Body of pancreas (tissue), 4 donors: ENCODE measurements at regions not wholly inside any gene's neighbourhood (a gene's known extent, or its start where the extent isn't known, plus 50 kb on each side); places are given as distances from the start of the nearest gene placed in this dataset.

Experiments
- ATAC-seq: fragments of 150-250 bp; one replicate; pipeline ENCODE4 v1.9.1; 2016
- DNase-seq, 4 donors: peaks; one replicate each; pipeline ENCODE4 v3.0.0-alpha.2; 2019
- H3K27ac ChIP-seq, 4 donors: fragments of 200-600 bp; sonication (generic); 1 replicate in 3 of 4; 2 replicates in 1 of 4; pipeline versions ENCODE4 v1.5.1 to v1.6.1; 2016 to 2019; ENCODE audit warnings: mild to moderate bottlenecking in 1 of 4, mixed read lengths in 1 of 4, moderate library complexity in 1 of 4
- H3K27me3 ChIP-seq, 2 donors: fragments of 200-600 bp; sonication (generic); one replicate each; pipeline ENCODE4 v1.6.0; 2016; ENCODE audit warnings: mild to moderate bottlenecking in 1 of 2
- H3K36me3 ChIP-seq, 2 donors: fragments of 200-600 bp; sonication (generic); replicated peaks in 1 of 2; 2 replicates each; pipeline ENCODE4 v1.5.1; 2016; ENCODE audit warnings: low read depth in 2 of 2; ENCODE audit not compliant: insufficient read depth in 1 of 2
- H3K4me1 ChIP-seq: fragments of 200-600 bp; sonication (generic); one replicate; pipeline ENCODE4 v1.6.0; 2016
- H3K4me3 ChIP-seq, 2 donors: fragments of 200-600 bp; sonication (generic); 1 replicate in 1 of 2; 2 replicates in 1 of 2; pipeline ENCODE4 v1.5.1; 2016 to 2019
- H3K9me3 ChIP-seq, 3 donors: fragments of 200-600 bp; sonication (generic); 1 replicate in 2 of 3; 2 replicates in 1 of 3; pipeline ENCODE4 v1.5.1; 2016
- POLR2A ChIP-seq, 3 donors: fragments of 450-650 bp; IDR thresholded peaks; one replicate each; pipeline ENCODE4 v1.6.1; 2016; ENCODE audit warnings: antibody characterized with exemption in 3 of 3, mild to moderate bottlenecking in 2 of 3
- WGBS, 2 donors: methylation state at CpG; one replicate each; pipeline ENCODE4 v1.1.5; 2017; 5-methylcytosine and 5-hydroxymethylcytosine counted together
- intact Hi-C: fragments of 100-400 bp; cut with DNase I; formaldehyde crosslinking; loops from one replicate; pipeline ENCODE4 v1.15.1; 2023
- TF ChIP-seq, protein P1 (sequence below), 7 experiments: fragments of 450-650 bp in 4 of 7; fragments of 200-600 bp in 3 of 7; sonication (generic) in 3 of 7; IDR thresholded peaks; one replicate each; pipeline ENCODE4 v1.5.1; 2016 to 2019; ENCODE audit warnings: antibody characterized with exemption in 7 of 7

DNA sequence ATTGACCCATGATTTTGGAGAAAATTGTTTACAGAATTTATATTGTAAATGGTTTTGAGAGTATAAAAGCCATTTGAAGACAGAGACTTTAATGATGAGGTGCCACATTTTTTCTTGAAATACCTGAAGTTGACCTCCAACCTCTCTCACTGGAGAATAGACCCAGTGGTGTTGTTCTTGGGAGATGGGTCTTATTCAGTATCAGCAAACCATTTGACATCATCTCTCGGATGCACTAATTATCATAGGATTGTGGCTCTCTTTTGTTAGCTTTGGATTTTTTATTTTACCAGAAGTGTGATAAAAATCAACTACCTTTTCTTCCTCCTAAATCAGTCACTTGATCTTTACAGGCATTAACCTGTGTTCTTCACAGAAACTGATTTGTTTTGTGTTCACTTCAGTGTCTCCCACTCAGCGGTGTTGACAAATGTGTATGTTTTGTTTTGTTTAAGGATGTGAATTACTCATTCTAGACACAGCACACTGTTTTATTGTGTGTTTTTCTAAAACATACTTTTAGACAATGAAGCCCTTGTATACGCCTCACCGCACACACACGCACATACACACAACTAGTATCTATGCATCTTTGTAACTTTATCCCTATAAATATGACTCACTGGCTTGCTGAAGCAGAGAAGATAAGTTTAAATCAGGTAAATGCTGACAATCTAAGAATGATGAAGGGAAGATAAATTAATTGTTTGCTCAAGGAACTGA is 455.6 kb downstream of the INHBA start:
- intact Hi-C loops: no loop called here
- Histone ChIP-seq H3K4me1 (no peaks in the 10 kb centered on the region), H3K9me3 (no peaks in the 10 kb centered on the region), H3K36me3 (no peaks in the 10 kb centered on the region), H3K27me3 (no peaks in the 10 kb centered on the region), H3K27ac (no peak overlapping the region), H3K4me3 (no peak overlapping the region)
- DNase-seq (no peak), ATAC-seq (no peak)
- TF ChIP-seq, protein P1, sequence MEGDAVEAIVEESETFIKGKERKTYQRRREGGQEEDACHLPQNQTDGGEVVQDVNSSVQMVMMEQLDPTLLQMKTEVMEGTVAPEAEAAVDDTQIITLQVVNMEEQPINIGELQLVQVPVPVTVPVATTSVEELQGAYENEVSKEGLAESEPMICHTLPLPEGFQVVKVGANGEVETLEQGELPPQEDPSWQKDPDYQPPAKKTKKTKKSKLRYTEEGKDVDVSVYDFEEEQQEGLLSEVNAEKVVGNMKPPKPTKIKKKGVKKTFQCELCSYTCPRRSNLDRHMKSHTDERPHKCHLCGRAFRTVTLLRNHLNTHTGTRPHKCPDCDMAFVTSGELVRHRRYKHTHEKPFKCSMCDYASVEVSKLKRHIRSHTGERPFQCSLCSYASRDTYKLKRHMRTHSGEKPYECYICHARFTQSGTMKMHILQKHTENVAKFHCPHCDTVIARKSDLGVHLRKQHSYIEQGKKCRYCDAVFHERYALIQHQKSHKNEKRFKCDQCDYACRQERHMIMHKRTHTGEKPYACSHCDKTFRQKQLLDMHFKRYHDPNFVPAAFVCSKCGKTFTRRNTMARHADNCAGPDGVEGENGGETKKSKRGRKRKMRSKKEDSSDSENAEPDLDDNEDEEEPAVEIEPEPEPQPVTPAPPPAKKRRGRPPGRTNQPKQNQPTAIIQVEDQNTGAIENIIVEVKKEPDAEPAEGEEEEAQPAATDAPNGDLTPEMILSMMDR (IDR thresholded peaks at IDR 0.05): no peak
- no peak for TF ChIP-seq POLR2A (IDR thresholded peaks at IDR 0.05)
- WGBS, 2 donors: 34 to 37% methylated on average over 5 of the region's 5 CpGs

DNA sequence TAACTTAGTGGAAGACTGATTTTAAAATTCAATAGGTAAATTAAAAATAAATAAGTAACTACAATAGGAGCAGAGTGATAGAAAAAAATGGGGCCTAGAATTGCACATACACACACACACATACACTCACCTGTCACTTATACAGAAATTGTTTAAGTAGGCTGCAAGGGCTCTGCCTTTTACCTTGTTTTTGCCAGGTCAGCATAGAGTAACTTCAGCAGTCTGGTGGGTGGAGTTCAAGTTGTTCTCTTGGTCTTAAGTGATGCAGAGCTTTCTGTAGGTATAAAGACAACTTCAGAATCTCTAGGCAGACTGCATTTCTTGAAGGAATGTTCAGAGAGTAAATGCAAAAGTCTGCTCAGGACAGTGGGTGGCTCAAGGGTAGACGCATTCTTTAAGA is 457.0 kb downstream of the INHBA start:
- no peaks in the 10 kb centered on the region for H3K36me3 ChIP-seq
- DNase-seq: no peak
- no peaks in the 10 kb centered on the region for H3K4me1 ChIP-seq
- no peak overlapping the region for H3K27ac ChIP-seq
- no peak for TF ChIP-seq POLR2A (IDR thresholded peaks at IDR 0.05)
- TF ChIP-seq, protein P1 (IDR thresholded peaks at IDR 0.05): no peak
- ATAC-seq: no peak
- intact Hi-C loops: no loop called here
- no peaks in the 10 kb centered on the region for H3K9me3 ChIP-seq
- no peak overlapping the region for H3K4me3 ChIP-seq
- 55 to 65% methylated on average over 1 of the region's 1 CpG for WGBS, 2 donors
- H3K27me3 ChIP-seq: no peaks in the 10 kb centered on the region

DNA sequence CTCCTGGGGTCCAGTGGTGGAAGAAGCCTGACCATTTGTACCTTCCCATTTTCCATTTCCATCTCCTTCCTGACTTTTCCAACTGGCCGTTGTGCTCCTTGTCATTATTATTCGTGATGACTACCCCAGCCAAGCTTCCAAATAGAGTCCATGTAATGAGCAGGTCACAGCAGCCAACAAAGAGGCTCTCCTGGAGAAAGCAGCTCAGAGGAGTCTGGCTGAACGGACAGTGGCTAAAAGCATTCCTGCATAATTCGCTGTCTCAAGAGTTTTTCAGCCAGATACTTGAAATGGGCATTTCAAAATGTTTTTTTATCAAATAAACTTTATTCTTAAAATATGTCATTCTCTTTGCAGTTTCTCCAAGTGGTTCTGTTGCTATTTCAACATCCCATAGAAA is 458.6 kb downstream of the INHBA start:
- TF ChIP-seq, protein P1 (IDR thresholded peaks at IDR 0.05): no peak
- no peak for TF ChIP-seq POLR2A (IDR thresholded peaks at IDR 0.05)
- H3K27ac ChIP-seq: no peak overlapping the region
- no peaks in the 10 kb centered on the region for H3K36me3 ChIP-seq
- H3K4me1 ChIP-seq: no peaks in the 10 kb centered on the region
- intact Hi-C loops: no loop called here
- WGBS, 2 donors: 42 to 52% methylated on average over 4 of the region's 4 CpGs
- no peaks in the 10 kb centered on the region for H3K9me3 ChIP-seq
- no peak overlapping the region for H3K4me3 ChIP-seq
- DNase-seq (no peak), ATAC-seq (no peak)
- no peaks in the 10 kb centered on the region for H3K27me3 ChIP-seq

DNA sequence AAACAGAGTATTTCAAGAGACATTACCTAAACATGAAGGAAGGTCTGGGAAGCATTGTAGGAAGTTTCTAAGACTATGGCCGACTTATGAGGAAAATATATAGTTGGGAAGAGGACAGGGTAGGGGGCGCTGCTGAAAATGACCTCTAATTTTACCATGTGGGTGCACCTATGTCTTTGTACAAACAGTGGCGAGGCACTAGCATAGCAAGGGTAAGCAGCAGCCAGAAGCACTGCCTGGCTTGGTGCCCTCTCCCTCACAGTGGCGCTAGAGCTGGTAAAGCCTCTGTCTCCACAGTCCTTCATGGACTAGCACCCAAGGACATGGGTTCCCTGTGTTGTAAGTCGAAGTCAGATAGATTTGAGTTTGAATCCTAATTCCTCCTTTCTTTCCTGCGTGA is 461.2 kb downstream of the INHBA start:
- H3K4me3 ChIP-seq: no peak overlapping the region
- intact Hi-C loops: no loop called here
- DNase-seq (no peak), ATAC-seq (no peak)
- H3K27ac ChIP-seq: no peak overlapping the region
- no peaks in the 10 kb centered on the region for H3K27me3 ChIP-seq
- TF ChIP-seq, protein P1 (IDR thresholded peaks at IDR 0.05): no peak
- TF ChIP-seq POLR2A (IDR thresholded peaks at IDR 0.05): no peak
- WGBS, 2 donors: 66 to 76% methylated on average over 6 of the region's 6 CpGs
- no peaks in the 10 kb centered on the region for H3K9me3 ChIP-seq
- no peaks in the 10 kb centered on the region for H3K4me1 ChIP-seq
- no peaks in the 10 kb centered on the region for H3K36me3 ChIP-seq

DNA sequence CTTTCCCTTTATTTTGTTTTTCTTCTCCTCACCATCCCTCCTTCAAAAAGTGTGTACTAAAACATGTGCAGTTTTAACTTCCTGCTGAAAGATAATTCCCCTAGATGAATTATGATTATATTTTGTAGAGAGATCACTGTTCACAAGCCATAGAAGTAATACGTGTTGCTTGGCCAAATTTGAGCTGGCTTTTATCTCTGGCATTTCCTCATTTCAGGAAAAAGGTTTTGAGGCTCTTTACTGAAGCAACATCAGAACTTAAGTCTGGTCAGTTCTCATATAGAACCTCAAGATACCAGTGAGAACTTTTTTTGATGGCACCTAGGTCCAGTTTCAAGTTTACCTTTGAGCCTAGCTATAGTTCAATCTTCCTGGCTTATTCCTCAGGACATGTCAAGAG is 463.3 kb downstream of the INHBA start:
- TF ChIP-seq, protein P1 (IDR thresholded peaks at IDR 0.05): no peak
- TF ChIP-seq POLR2A (IDR thresholded peaks at IDR 0.05): no peak
- no peak for ATAC-seq
- no peak overlapping the region for H3K4me3 ChIP-seq
- intact Hi-C loops: no loop called here
- H3K9me3 ChIP-seq: no peaks in the 10 kb centered on the region
- WGBS, 2 donors: 20 to 64% methylated on average over 1 of the region's 1 CpG
- no peak for DNase-seq
- H3K4me1 ChIP-seq: no peaks in the 10 kb centered on the region
- H3K27ac ChIP-seq: no peak overlapping the region
- H3K27me3 ChIP-seq: no peaks in the 10 kb centered on the region
- no peaks in the 10 kb centered on the region for H3K36me3 ChIP-seq
